KBM-7 (cell line): ENCODE measurements at regions not wholly inside any gene's neighbourhood (a gene's known extent, or its start where the extent isn't known, plus 50 kb on each side); places are given as distances from the start of the nearest gene placed in this dataset.

Experiments
- DNase-seq: peaks from one replicate; pipeline ENCODE4 v3.0.0-alpha.2; 2015
- in situ Hi-C: fragments of 300-500 bp; cut with MboI; formaldehyde crosslinking; loops from 2 replicates; pipeline ENCODE4 v1.14.3; 2020; ENCODE audit warnings: low sequenced_read_pairs, low pct_unique_long_range_greater_than_20kb, mixed read lengths

DNA sequence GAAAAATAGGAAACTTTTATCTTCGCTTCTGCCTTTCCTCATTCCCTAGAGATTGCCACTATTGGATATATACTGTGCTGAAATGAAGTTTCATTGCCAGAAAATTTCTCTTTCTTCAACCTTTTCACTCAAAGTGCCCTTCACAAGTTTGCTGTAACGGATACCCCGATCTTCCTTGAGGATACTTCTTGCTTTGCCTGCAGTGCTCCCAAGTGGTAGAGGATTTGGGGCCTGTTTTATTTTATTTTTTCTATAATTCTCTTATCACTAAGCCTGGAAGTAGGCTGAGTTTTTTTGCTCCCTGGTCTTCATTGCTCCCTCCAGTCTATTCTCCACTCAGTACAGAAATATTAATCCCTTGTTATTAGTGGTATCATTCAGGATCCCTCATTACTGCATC, 481.4 kb upstream of the CDH18 start:
- DNase-seq = no peak
- in situ Hi-C loops = no loop called here

DNA sequence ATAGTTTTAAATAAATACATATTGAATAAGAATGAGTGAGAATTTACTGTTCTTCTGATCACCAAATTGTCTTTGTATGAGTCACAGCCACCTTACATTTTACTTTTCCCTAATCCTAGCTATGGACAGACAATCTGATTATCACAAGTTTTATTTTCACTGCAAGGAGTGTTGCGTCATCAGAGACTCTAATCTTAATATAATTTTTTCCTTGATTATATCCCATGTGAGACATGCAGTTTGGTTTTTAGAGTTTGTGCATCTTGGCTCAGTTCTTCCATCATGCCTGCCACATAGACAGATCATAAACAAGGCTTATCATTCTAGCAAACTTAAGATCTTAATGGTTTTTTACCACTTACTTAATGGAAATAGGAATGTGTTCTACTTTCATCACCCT, 478.5 kb upstream of the CDH18 start:
- no peak for DNase-seq
- in situ Hi-C loops = no loop called here

DNA sequence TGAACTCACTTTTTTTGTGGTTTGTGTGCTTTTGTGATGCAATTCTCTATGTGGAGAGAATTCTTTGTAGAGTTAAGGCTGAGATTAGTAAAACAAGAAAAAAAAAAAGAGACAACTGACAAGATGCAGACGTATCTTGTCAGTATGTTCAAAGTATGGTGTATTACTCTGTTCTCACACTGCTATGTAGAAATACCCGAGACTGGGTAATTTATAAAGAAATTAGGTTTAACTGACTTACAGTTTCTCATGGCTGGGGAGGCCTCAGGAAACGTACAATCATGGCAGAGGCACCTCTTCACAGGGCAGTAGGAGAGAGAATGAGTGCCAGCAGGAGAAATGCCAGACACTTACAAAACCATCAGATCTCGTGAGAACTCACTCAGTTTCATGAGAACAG, 475.2 kb upstream of the CDH18 start:
- in situ Hi-C loops = no loop called here
- no peak for DNase-seq

DNA sequence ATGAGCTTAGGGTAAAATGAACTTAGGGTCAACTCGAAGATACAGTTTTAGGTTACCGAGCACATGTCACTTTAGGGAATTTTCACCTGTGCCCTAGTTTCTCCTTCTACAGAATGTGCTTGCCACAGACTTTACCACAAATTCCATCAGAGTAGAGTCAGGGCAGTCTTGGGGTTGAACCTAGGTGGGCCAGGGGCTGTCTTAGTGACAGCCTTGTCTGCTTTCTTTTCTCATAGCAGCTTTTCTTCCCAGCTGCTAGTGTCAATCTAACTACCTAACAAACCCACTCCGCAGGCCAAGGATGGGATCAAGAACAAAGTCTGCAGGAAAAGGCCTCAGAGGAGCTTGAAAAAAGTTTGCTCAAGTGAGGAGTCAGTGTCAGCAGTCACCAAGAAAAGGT, 458.1 kb upstream of the CDH18 start:
- DNase-seq = no peak
- in situ Hi-C loops = no loop called here

GRCh38 chr5:20445326-20445860, 457.4 kb upstream of the CDH18 start:
- in situ Hi-C loops = no loop called here
- DNase-seq = no peak

GRCh38 chr5:20434786-20435185, 446.8 kb upstream of the CDH18 start:
- in situ Hi-C loops = no loop called here
- no peak for DNase-seq

DNA sequence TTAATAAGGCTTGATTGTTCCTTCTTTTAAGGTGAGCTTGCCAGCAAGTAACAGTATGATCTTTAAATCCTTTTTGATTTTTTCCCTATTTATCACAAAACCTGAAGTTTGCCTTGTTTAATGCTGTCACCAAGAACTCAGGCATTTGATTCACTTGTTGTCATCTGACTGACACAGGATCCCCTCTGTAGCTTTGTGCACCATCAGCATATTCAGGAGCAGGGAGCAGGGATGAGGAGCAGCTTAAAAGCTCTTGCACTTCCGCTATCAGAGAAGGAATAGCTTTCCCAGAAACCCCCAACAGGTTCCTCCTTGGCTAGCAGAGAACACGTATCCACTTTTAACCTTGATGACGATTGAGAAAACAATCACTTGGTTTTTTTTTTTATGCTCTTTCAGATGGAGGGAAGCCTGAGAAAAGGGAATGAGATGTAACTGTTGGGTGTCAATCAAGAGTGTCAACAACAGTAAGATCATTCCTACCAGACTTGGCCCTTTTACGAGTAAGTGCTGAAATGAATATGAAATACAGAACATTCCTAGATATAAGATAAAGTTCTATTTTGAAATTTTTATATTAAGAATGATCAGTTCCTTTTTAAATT, 433.1 kb upstream of the CDH18 start:
- DNase-seq = peak; percentile 3
- in situ Hi-C loops = no loop called here
